HL-60 (cell line): ENCODE measurements at regions not wholly inside any gene's neighbourhood (a gene's known extent, or its start where the extent isn't known, plus 50 kb on each side); places are given as distances from the start of the nearest gene placed in this dataset.

Source experiments
- POLR2AphosphoS5 ChIP-seq: IDR thresholded peaks from 2 replicates; pipeline ENCODE4 v1.6.1; 2012; ENCODE audit warnings: low read depth
- SPI1 ChIP-seq: IDR thresholded peaks from 2 replicates; pipeline ENCODE4 v1.6.1; 2012; ENCODE audit warnings: low read depth, mild to moderate bottlenecking, borderline replicate concordance
- TF ChIP-seq, protein P1 (sequence below): IDR thresholded peaks from one replicate; pipeline ENCODE4 v1.5.1; 2011; ENCODE audit warnings: low read length, control low read depth, inconsistent platforms; ENCODE audit not compliant: insufficient read depth

- TF ChIP-seq SPI1 (no peak), POLR2AphosphoS5 (no peak)
- TF ChIP-seq, protein P1, sequence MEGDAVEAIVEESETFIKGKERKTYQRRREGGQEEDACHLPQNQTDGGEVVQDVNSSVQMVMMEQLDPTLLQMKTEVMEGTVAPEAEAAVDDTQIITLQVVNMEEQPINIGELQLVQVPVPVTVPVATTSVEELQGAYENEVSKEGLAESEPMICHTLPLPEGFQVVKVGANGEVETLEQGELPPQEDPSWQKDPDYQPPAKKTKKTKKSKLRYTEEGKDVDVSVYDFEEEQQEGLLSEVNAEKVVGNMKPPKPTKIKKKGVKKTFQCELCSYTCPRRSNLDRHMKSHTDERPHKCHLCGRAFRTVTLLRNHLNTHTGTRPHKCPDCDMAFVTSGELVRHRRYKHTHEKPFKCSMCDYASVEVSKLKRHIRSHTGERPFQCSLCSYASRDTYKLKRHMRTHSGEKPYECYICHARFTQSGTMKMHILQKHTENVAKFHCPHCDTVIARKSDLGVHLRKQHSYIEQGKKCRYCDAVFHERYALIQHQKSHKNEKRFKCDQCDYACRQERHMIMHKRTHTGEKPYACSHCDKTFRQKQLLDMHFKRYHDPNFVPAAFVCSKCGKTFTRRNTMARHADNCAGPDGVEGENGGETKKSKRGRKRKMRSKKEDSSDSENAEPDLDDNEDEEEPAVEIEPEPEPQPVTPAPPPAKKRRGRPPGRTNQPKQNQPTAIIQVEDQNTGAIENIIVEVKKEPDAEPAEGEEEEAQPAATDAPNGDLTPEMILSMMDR: no peak
Measured at GRCh38 chr1:22284236-22284635, 141.3 kb upstream of the WNT4 start.
